Liver (tissue), 8 donors: ENCODE measurements at regions not wholly inside any gene's neighbourhood (a gene's known extent, or its start where the extent isn't known, plus 50 kb on each side); places are given as distances from the start of the nearest gene placed in this dataset.

Source experiments
- DNase-seq: peaks from one replicate; pipeline ENCODE4 v3.0.0-alpha.2; 2017; ENCODE audit warnings: low spot score
- H3K27ac ChIP-seq, 2 donors: one replicate each; pipeline ENCODE4 v1.7.0; 2013; ENCODE audit warnings: inconsistent platforms in 2 of 2, low read length in 2 of 2, control low read depth in 1 of 2, low read depth in 1 of 2, mild to moderate bottlenecking in 1 of 2
- H3K27me3 ChIP-seq, 4 donors: one replicate each; pipeline versions ENCODE4 v1.6.1 to v1.7.0; 2013; ENCODE audit warnings: low read length in 3 of 4, inconsistent platforms in 1 of 4, mild to moderate bottlenecking in 1 of 4, moderate library complexity in 1 of 4; ENCODE audit not compliant: control insufficient read depth in 4 of 4, insufficient read depth in 4 of 4
- H3K36me3 ChIP-seq, 4 donors: one replicate each; pipeline versions ENCODE4 v1.6.1 to v1.7.0; 2013; ENCODE audit warnings: low read length in 3 of 4, mild to moderate bottlenecking in 3 of 4, low read depth in 1 of 4, moderate library complexity in 1 of 4; ENCODE audit not compliant: control insufficient read depth in 4 of 4, insufficient read depth in 3 of 4
- H3K4me1 ChIP-seq, 4 donors: one replicate each; pipeline versions ENCODE4 v1.6.1 to v1.7.0; 2013; ENCODE audit warnings: low read length in 3 of 4, mild to moderate bottlenecking in 3 of 4, moderate library complexity in 1 of 4; ENCODE audit not compliant: control insufficient read depth in 4 of 4, insufficient read depth in 4 of 4
- H3K4me3 ChIP-seq, 3 donors: one replicate each; pipeline versions ENCODE4 v1.6.1 to v1.7.0; 2013; ENCODE audit warnings: low read length in 3 of 3, control low read depth in 1 of 3, low read depth in 1 of 3, mild to moderate bottlenecking in 1 of 3
- H3K9ac ChIP-seq, 2 donors: one replicate each; pipeline ENCODE4 v1.7.0; 2013; ENCODE audit warnings: low read length in 2 of 2, mild to moderate bottlenecking in 2 of 2, moderate library complexity in 2 of 2, control low read depth in 1 of 2, low read depth in 1 of 2
- H3K9me3 ChIP-seq, 4 donors: one replicate each; pipeline versions ENCODE4 v1.6.1 to v1.7.0; 2013; ENCODE audit warnings: low read length in 3 of 4; ENCODE audit not compliant: control insufficient read depth in 4 of 4
- EGR1 ChIP-seq, 2 donors: IDR thresholded peaks; 2 replicates each; pipeline ENCODE4 v1.6.1; 2016 to 2018; ENCODE audit warnings: antibody characterized with exemption in 2 of 2, low read depth in 2 of 2
- FOXA1 ChIP-seq: IDR thresholded peaks from 2 replicates; pipeline ENCODE4 v1.6.1; 2016; ENCODE audit warnings: antibody characterized with exemption
- FOXA2 ChIP-seq: IDR thresholded peaks from 2 replicates; pipeline ENCODE4 v1.6.1; 2016; ENCODE audit warnings: antibody characterized with exemption
- GABPA ChIP-seq, 2 donors: IDR thresholded peaks in 1 of 2; conservative IDR thresholded peaks in 1 of 2; 2 replicates each; pipeline ENCODE4 v1.6.1; 2016; ENCODE audit warnings: antibody characterized with exemption in 2 of 2, mild to moderate bottlenecking in 1 of 2, moderate library complexity in 1 of 2
- HNF4A ChIP-seq, 2 donors: conservative IDR thresholded peaks; 2 replicates each; pipeline ENCODE4 v1.6.1; 2016; ENCODE audit warnings: antibody characterized with exemption in 2 of 2, mild to moderate bottlenecking in 2 of 2
- HNF4G ChIP-seq: IDR thresholded peaks from 2 replicates; pipeline ENCODE4 v1.6.1; 2016; ENCODE audit warnings: antibody characterized with exemption
- JUND ChIP-seq, 2 donors: IDR thresholded peaks; 2 replicates each; pipeline ENCODE4 v1.6.1; 2016; ENCODE audit warnings: antibody characterized with exemption in 2 of 2
- NR2F2 ChIP-seq: IDR thresholded peaks from 2 replicates; pipeline ENCODE4 v1.6.1; 2016; ENCODE audit warnings: antibody characterized with exemption
- RAD21 ChIP-seq, 2 donors: IDR thresholded peaks; 2 replicates each; pipeline ENCODE4 v1.6.1; 2016; ENCODE audit warnings: antibody characterized with exemption in 2 of 2, mild to moderate bottlenecking in 2 of 2
- RXRA ChIP-seq, 2 donors: IDR thresholded peaks; 2 replicates each; pipeline ENCODE4 v1.6.1; 2017 to 2018; ENCODE audit warnings: antibody characterized with exemption in 2 of 2, mild to moderate bottlenecking in 1 of 2
- SP1 ChIP-seq: IDR thresholded peaks from 2 replicates; pipeline ENCODE4 v1.6.1; 2018; ENCODE audit warnings: antibody characterized with exemption, mild to moderate bottlenecking
- TAF1 ChIP-seq: conservative IDR thresholded peaks from 2 replicates; pipeline ENCODE4 v1.6.1; 2016; ENCODE audit warnings: antibody characterized with exemption, mild to moderate bottlenecking
- YY1 ChIP-seq: IDR thresholded peaks from 2 replicates; pipeline ENCODE4 v1.6.1; 2016; ENCODE audit warnings: antibody characterized with exemption, mild to moderate bottlenecking
- WGBS: extraction: QIAGEN DNeasy Blood & Tissue Kit; methylation state at CpG from one replicate; pipeline ENCODE4 v1.1.7; 2013; 5-methylcytosine and 5-hydroxymethylcytosine counted together
- TF ChIP-seq, protein P1 (sequence below): IDR thresholded peaks from 2 replicates; pipeline ENCODE4 v1.6.1; 2016; ENCODE audit warnings: antibody characterized with exemption
- TF ChIP-seq, protein P2 (sequence below): IDR thresholded peaks from 2 replicates; pipeline ENCODE4 v1.6.1; 2016; ENCODE audit warnings: antibody characterized with exemption, mild to moderate bottlenecking
- TF ChIP-seq, protein P3 (sequence below): fragments of 150-350 bp; IDR thresholded peaks from 2 replicates; pipeline ENCODE4 v1.5.1; 2017; ENCODE audit warnings: improper control_type of control experiment, low read depth, low read length; ENCODE audit not compliant: missing input control
- TF ChIP-seq, protein P4 (sequence below): IDR thresholded peaks from 2 replicates; pipeline ENCODE4 v1.6.1; 2016; ENCODE audit warnings: antibody characterized with exemption
- TF ChIP-seq, protein P5 (sequence below): IDR thresholded peaks from 2 replicates; pipeline ENCODE4 v1.6.1; 2016; ENCODE audit warnings: antibody characterized with exemption
- donor health status: healthy.
- donor health status: healthy.
- donor health status: healthy.
- donor health status: healthy.
- donor health status: healthy.

DNA sequence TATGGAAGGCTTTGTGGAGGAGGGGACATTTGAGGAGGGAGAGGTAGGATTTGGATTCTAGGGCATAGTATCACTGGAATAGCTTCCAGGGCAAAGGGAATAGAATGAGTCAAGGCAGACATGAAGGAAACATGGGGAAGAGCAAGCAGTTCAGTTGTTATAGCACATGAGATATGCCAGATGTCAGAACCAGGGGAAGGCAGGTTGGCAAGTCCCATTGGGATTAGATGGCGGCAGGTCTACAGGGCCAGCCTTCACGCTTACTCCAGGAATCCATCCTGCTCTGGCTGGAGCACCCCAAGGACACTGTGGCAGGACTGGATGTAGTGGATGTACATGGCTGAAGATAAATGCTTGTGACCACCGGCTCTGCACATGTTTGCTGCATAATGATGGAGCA is 120.4 kb upstream of the ST8SIA2 start:
- DNase-seq: no peak
- no peaks in the 10 kb centered on the region for H3K36me3 ChIP-seq
- no peak overlapping the region for H3K27ac ChIP-seq
- no peak overlapping the region for H3K4me3 ChIP-seq
- no peaks in the 10 kb centered on the region for H3K4me1 ChIP-seq
- no peaks in the 10 kb centered on the region for H3K9me3 ChIP-seq
- H3K9ac ChIP-seq: no peak overlapping the region
- 85% methylated on average over 3 of the region's 3 CpGs for WGBS
- no peaks in the 10 kb centered on the region for H3K27me3 ChIP-seq
- TF ChIP-seq, protein P1, sequence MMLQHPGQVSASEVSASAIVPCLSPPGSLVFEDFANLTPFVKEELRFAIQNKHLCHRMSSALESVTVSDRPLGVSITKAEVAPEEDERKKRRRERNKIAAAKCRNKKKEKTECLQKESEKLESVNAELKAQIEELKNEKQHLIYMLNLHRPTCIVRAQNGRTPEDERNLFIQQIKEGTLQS: no peak
- TF ChIP-seq TAF1 (no peak), YY1 (no peak), HNF4A (conservative IDR thresholded peaks at IDR 0.05) (no peak), NR2F2 (no peak), FOXA1 (no peak), EGR1 (IDR thresholded peaks at IDR 0.05; ENCODE audit: low read depth in 2 of 2) (no peak), JUND (IDR thresholded peaks at IDR 0.05) (no peak), HNF4G (no peak), FOXA2 (no peak)
- TF ChIP-seq, protein P2, sequence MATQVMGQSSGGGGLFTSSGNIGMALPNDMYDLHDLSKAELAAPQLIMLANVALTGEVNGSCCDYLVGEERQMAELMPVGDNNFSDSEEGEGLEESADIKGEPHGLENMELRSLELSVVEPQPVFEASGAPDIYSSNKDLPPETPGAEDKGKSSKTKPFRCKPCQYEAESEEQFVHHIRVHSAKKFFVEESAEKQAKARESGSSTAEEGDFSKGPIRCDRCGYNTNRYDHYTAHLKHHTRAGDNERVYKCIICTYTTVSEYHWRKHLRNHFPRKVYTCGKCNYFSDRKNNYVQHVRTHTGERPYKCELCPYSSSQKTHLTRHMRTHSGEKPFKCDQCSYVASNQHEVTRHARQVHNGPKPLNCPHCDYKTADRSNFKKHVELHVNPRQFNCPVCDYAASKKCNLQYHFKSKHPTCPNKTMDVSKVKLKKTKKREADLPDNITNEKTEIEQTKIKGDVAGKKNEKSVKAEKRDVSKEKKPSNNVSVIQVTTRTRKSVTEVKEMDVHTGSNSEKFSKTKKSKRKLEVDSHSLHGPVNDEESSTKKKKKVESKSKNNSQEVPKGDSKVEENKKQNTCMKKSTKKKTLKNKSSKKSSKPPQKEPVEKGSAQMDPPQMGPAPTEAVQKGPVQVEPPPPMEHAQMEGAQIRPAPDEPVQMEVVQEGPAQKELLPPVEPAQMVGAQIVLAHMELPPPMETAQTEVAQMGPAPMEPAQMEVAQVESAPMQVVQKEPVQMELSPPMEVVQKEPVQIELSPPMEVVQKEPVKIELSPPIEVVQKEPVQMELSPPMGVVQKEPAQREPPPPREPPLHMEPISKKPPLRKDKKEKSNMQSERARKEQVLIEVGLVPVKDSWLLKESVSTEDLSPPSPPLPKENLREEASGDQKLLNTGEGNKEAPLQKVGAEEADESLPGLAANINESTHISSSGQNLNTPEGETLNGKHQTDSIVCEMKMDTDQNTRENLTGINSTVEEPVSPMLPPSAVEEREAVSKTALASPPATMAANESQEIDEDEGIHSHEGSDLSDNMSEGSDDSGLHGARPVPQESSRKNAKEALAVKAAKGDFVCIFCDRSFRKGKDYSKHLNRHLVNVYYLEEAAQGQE: no peak
- TF ChIP-seq, protein P3, sequence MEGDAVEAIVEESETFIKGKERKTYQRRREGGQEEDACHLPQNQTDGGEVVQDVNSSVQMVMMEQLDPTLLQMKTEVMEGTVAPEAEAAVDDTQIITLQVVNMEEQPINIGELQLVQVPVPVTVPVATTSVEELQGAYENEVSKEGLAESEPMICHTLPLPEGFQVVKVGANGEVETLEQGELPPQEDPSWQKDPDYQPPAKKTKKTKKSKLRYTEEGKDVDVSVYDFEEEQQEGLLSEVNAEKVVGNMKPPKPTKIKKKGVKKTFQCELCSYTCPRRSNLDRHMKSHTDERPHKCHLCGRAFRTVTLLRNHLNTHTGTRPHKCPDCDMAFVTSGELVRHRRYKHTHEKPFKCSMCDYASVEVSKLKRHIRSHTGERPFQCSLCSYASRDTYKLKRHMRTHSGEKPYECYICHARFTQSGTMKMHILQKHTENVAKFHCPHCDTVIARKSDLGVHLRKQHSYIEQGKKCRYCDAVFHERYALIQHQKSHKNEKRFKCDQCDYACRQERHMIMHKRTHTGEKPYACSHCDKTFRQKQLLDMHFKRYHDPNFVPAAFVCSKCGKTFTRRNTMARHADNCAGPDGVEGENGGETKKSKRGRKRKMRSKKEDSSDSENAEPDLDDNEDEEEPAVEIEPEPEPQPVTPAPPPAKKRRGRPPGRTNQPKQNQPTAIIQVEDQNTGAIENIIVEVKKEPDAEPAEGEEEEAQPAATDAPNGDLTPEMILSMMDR: no peak
- TF ChIP-seq, protein P4, sequence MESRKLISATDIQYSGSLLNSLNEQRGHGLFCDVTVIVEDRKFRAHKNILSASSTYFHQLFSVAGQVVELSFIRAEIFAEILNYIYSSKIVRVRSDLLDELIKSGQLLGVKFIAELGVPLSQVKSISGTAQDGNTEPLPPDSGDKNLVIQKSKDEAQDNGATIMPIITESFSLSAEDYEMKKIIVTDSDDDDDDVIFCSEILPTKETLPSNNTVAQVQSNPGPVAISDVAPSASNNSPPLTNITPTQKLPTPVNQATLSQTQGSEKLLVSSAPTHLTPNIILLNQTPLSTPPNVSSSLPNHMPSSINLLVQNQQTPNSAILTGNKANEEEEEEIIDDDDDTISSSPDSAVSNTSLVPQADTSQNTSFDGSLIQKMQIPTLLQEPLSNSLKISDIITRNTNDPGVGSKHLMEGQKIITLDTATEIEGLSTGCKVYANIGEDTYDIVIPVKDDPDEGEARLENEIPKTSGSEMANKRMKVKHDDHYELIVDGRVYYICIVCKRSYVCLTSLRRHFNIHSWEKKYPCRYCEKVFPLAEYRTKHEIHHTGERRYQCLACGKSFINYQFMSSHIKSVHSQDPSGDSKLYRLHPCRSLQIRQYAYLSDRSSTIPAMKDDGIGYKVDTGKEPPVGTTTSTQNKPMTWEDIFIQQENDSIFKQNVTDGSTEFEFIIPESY: no peak
- TF ChIP-seq, protein P5, sequence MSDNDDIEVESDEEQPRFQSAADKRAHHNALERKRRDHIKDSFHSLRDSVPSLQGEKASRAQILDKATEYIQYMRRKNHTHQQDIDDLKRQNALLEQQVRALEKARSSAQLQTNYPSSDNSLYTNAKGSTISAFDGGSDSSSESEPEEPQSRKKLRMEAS: no peak

DNA sequence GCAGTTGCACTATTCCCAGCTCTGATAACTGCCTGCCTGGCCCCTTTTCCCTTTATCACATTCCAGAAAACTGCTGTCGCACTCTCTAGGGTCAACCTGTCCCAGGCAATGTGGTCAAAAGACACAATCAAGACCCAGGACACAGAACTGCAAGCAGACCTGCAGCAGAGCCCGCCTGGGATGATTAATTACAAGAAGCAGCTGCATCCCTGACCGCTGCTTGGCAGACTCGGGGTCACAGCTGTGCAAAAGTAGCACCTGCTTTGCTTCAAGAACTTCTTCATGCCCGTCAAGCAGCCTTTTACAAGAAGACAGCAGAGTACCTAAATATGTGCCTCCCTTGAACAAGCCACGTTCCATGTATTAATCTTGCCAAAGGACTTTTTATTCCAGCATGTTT is 120.0 kb upstream of the ST8SIA2 start:
- Histone ChIP-seq H3K4me3 (no peak overlapping the region), H3K27ac (no peak overlapping the region), H3K9ac (no peak overlapping the region), H3K9me3 (no peaks in the 10 kb centered on the region), H3K27me3 (no peaks in the 10 kb centered on the region), H3K36me3 (no peaks in the 10 kb centered on the region), H3K4me1 (no peaks in the 10 kb centered on the region)
- 63% methylated on average over 6 of the region's 6 CpGs for WGBS
- DNase-seq: no peak
- TF ChIP-seq RXRA (IDR thresholded peaks at IDR 0.05) (no peak), GABPA (IDR thresholded peaks at IDR 0.05 in 1 of 2, conservative IDR thresholded peaks at IDR 0.05 in 1 of 2) (no peak), EGR1 (IDR thresholded peaks at IDR 0.05; ENCODE audit: low read depth in 2 of 2) (no peak), RAD21 (IDR thresholded peaks at IDR 0.05) (no peak), HNF4A (conservative IDR thresholded peaks at IDR 0.05) (no peak), HNF4G (no peak), SP1 (no peak), FOXA2 (no peak), NR2F2 (no peak), FOXA1 (no peak), JUND (IDR thresholded peaks at IDR 0.05) (no peak)
- TF ChIP-seq, protein P4: no peak
- TF ChIP-seq, protein P5: no peak
- TF ChIP-seq, protein P1: no peak
- TF ChIP-seq, protein P2: no peak
